NCI-H146 (cell line): ENCODE measurements at regions not wholly inside any gene's neighbourhood (a gene's known extent, or its start where the extent isn't known, plus 50 kb on each side); places are given as distances from the start of the nearest gene placed in this dataset.

Source experiments
- DNase-seq: peaks from one replicate; lab custom pipeline; 2025; lab: John Stamatoyannopoulos, UW

GRCh38 chr2:199707593-199708185 is 143.3 kb downstream of the FTCDNL1 start:
- DNase-seq = no peak

GRCh38 chr2:199705538-199705937 is 145.5 kb downstream of the FTCDNL1 start:
- no peak for DNase-seq

GRCh38 chr2:199704358-199705238 is 146.4 kb downstream of the FTCDNL1 start:
- no peak for DNase-seq

GRCh38 chr2:199703199-199703598 is 147.8 kb downstream of the FTCDNL1 start:
- DNase-seq = no peak

- DNase-seq = no peak
Measured at GRCh38 chr2:199697469-199697868, 153.5 kb downstream of the FTCDNL1 start.

- DNase-seq = no peak
Measured at GRCh38 chr2:199696048-199696447, 154.9 kb downstream of the FTCDNL1 start.

- no peak for DNase-seq
Measured at GRCh38 chr2:199693861-199694260, 157.1 kb downstream of the FTCDNL1 start.

GRCh38 chr2:199692489-199692888 is 158.5 kb downstream of the FTCDNL1 start:
- DNase-seq = peak; percentile 1

GRCh38 chr2:199690225-199690624 is 160.8 kb downstream of the FTCDNL1 start:
- no peak for DNase-seq

GRCh38 chr2:199685669-199686068 is 165.3 kb downstream of the FTCDNL1 start:
- DNase-seq = no peak

- no peak for DNase-seq
Measured at GRCh38 chr2:199684832-199685231, 166.2 kb downstream of the FTCDNL1 start.

GRCh38 chr2:199684168-199684567 is 166.8 kb downstream of the FTCDNL1 start:
- no peak for DNase-seq

- DNase-seq = no peak
Measured at GRCh38 chr2:199682001-199682400, 169.0 kb downstream of the FTCDNL1 start.

- DNase-seq = no peak
Measured at GRCh38 chr2:199680482-199680881, 170.5 kb downstream of the FTCDNL1 start.

- DNase-seq = no peak
Measured at GRCh38 chr2:199679883-199680282, 171.1 kb downstream of the FTCDNL1 start.

GRCh38 chr2:199677881-199678280 is 173.1 kb downstream of the FTCDNL1 start:
- no peak for DNase-seq

GRCh38 chr2:199668645-199669044 is 182.3 kb downstream of the FTCDNL1 start:
- DNase-seq = no peak

GRCh38 chr2:199663157-199663556 is 187.8 kb downstream of the FTCDNL1 start:
- DNase-seq = no peak

GRCh38 chr2:199662255-199662654 is 188.7 kb downstream of the FTCDNL1 start:
- peak; percentile 2 for DNase-seq

GRCh38 chr2:199660167-199660566 is 190.8 kb downstream of the FTCDNL1 start:
- no peak for DNase-seq

GRCh38 chr2:199659207-199659606 is 191.8 kb downstream of the FTCDNL1 start:
- peak; percentile 0 for DNase-seq

- DNase-seq = no peak
Measured at GRCh38 chr2:199646439-199646838, 188.7 kb upstream of the SATB2 start.

GRCh38 chr2:199631129-199631528 is 173.4 kb upstream of the SATB2 start:
- DNase-seq = no peak

GRCh38 chr2:199629301-199629700 is 171.6 kb upstream of the SATB2 start:
- no peak for DNase-seq
